ENCODE measurements at regions not wholly inside any gene's neighbourhood (a gene's known extent, or its start where the extent isn't known, plus 50 kb on each side); places are given as distances from the start of the nearest gene placed in this dataset.
"Not testable (repeated sequence)": the region's sequence is repeated elsewhere in the genome, so short reads cannot be mapped to it uniquely, and the experiment has no call there.

GRCh38 chr14:101090976-101091375 is 187.5 kb upstream of the RTL1 start:
- no peaks in the 10 kb centered on the region for H3K27me3 ChIP-seq (ENCODE audit: control insufficient read depth in 1 of 2, insufficient read depth in 2 of 2, low read length in 2 of 2)
- no peak overlapping the region for H3K27ac ChIP-seq (ENCODE audit: low read length)
- H3K9me3 ChIP-seq (ENCODE audit: control insufficient read depth in 2 of 2, low read length in 2 of 2) = peaks cover 0 to 2% of the 10 kb centered on the region in 2 donors
- no peaks in the 10 kb centered on the region for H3K4me1 ChIP-seq (ENCODE audit: control insufficient read depth, insufficient read depth, low read length)
- H3K36me3 ChIP-seq (ENCODE audit: control insufficient read depth in 2 of 2, insufficient read depth in 2 of 2, low read length in 2 of 2) = no peaks in the 10 kb centered on the region
- H3K4me3 ChIP-seq (ENCODE audit: low read length in 2 of 2) = no peak overlapping the region
- H3K9ac ChIP-seq (ENCODE audit: low read length in 2 of 2) = no peak overlapping the region

- H3K27me3 ChIP-seq (ENCODE audit: control insufficient read depth in 1 of 2, insufficient read depth in 2 of 2, low read length in 2 of 2) = not testable (repeated sequence)
Observed at GRCh38 chr14:101094916-101095315, 191.4 kb upstream of the RTL1 start.

GRCh38 chr14:101096551-101096950 is 193.0 kb upstream of the RTL1 start:
- Histone ChIP-seq H3K4me1 (ENCODE audit: control insufficient read depth, insufficient read depth, low read length) (no peaks in the 10 kb centered on the region), H3K27me3 (ENCODE audit: control insufficient read depth in 1 of 2, insufficient read depth in 2 of 2, low read length in 2 of 2) (no peaks in the 10 kb centered on the region), H3K9me3 (ENCODE audit: control insufficient read depth in 2 of 2, low read length in 2 of 2) (peaks cover 4 to 6% of the 10 kb centered on the region in 2 donors), H3K4me3 (ENCODE audit: low read length in 2 of 2) (no peak overlapping the region), H3K27ac (ENCODE audit: low read length) (no peak overlapping the region), H3K36me3 (ENCODE audit: control insufficient read depth in 2 of 2, insufficient read depth in 2 of 2, low read length in 2 of 2) (no peaks in the 10 kb centered on the region), H3K9ac (ENCODE audit: low read length in 2 of 2) (no peak overlapping the region)

More at GRCh38 chr14:101094916-101095315, 191.4 kb upstream of the RTL1 start:
- H3K4me1 ChIP-seq (ENCODE audit: control insufficient read depth, insufficient read depth, low read length); H3K4me3 ChIP-seq (ENCODE audit: low read length in 2 of 2); H3K36me3 ChIP-seq (ENCODE audit: control insufficient read depth in 2 of 2, insufficient read depth in 2 of 2, low read length in 2 of 2); H3K9me3 ChIP-seq (ENCODE audit: control insufficient read depth in 2 of 2, low read length in 2 of 2); H3K27ac ChIP-seq (ENCODE audit: low read length); H3K9ac ChIP-seq (ENCODE audit: low read length in 2 of 2): not testable (repeated sequence)

- Histone ChIP-seq H3K27me3 (ENCODE audit: control insufficient read depth in 1 of 2, insufficient read depth in 2 of 2, low read length in 2 of 2) (no peaks in the 10 kb centered on the region), H3K27ac (ENCODE audit: low read length) (no peak overlapping the region), H3K9ac (ENCODE audit: low read length in 2 of 2) (no peak overlapping the region), H3K4me1 (ENCODE audit: control insufficient read depth, insufficient read depth, low read length) (no peaks in the 10 kb centered on the region), H3K4me3 (ENCODE audit: low read length in 2 of 2) (no peak overlapping the region), H3K9me3 (ENCODE audit: control insufficient read depth in 2 of 2, low read length in 2 of 2) (peaks cover 4 to 6% of the 10 kb centered on the region in 2 donors), H3K36me3 (ENCODE audit: control insufficient read depth in 2 of 2, insufficient read depth in 2 of 2, low read length in 2 of 2) (no peaks in the 10 kb centered on the region)
Observed at GRCh38 chr14:101097109-101097793, 193.7 kb upstream of the RTL1 start.

GRCh38 chr14:101098177-101098576 is 194.7 kb upstream of the RTL1 start:
- H3K36me3 ChIP-seq (ENCODE audit: control insufficient read depth in 2 of 2, insufficient read depth in 2 of 2, low read length in 2 of 2) = no peaks in the 10 kb centered on the region
- no peak overlapping the region for H3K27ac ChIP-seq (ENCODE audit: low read length)
- no peaks in the 10 kb centered on the region for H3K27me3 ChIP-seq (ENCODE audit: control insufficient read depth in 1 of 2, insufficient read depth in 2 of 2, low read length in 2 of 2)
- no peak overlapping the region for H3K4me3 ChIP-seq (ENCODE audit: low read length in 2 of 2)
- H3K4me1 ChIP-seq (ENCODE audit: control insufficient read depth, insufficient read depth, low read length) = no peaks in the 10 kb centered on the region
- H3K9me3 ChIP-seq (ENCODE audit: control insufficient read depth in 2 of 2, low read length in 2 of 2) = peaks cover 4 to 6% of the 10 kb centered on the region in 2 donors
- no peak overlapping the region for H3K9ac ChIP-seq (ENCODE audit: low read length in 2 of 2)

- no peaks in the 10 kb centered on the region for H3K36me3 ChIP-seq (ENCODE audit: control insufficient read depth in 2 of 2, insufficient read depth in 2 of 2, low read length in 2 of 2)
- H3K9me3 ChIP-seq (ENCODE audit: control insufficient read depth in 2 of 2, low read length in 2 of 2) = peaks cover 4 to 6% of the 10 kb centered on the region in 2 donors
- no peaks in the 10 kb centered on the region for H3K27me3 ChIP-seq (ENCODE audit: control insufficient read depth in 1 of 2, insufficient read depth in 2 of 2, low read length in 2 of 2)
- no peak overlapping the region for H3K27ac ChIP-seq (ENCODE audit: low read length)
- H3K4me1 ChIP-seq (ENCODE audit: control insufficient read depth, insufficient read depth, low read length) = no peaks in the 10 kb centered on the region
- H3K9ac ChIP-seq (ENCODE audit: low read length in 2 of 2) = no peak overlapping the region
- H3K4me3 ChIP-seq (ENCODE audit: low read length in 2 of 2) = no peak overlapping the region
Observed at GRCh38 chr14:101098641-101099040, 195.1 kb upstream of the RTL1 start.

- Histone ChIP-seq H3K27me3 (ENCODE audit: control insufficient read depth in 1 of 2, insufficient read depth in 2 of 2, low read length in 2 of 2) (no peaks in the 10 kb centered on the region), H3K36me3 (ENCODE audit: control insufficient read depth in 2 of 2, insufficient read depth in 2 of 2, low read length in 2 of 2) (no peaks in the 10 kb centered on the region), H3K4me1 (ENCODE audit: control insufficient read depth, insufficient read depth, low read length) (no peaks in the 10 kb centered on the region), H3K9me3 (ENCODE audit: control insufficient read depth in 2 of 2, low read length in 2 of 2) (peaks cover 4 to 6% of the 10 kb centered on the region in 2 donors), H3K4me3 (ENCODE audit: low read length in 2 of 2) (no peak overlapping the region), H3K9ac (ENCODE audit: low read length in 2 of 2) (no peak overlapping the region), H3K27ac (ENCODE audit: low read length) (no peak overlapping the region)
Observed at GRCh38 chr14:101101456-101102056, 198.0 kb upstream of the RTL1 start.

- Histone ChIP-seq H3K36me3 (ENCODE audit: control insufficient read depth in 2 of 2, insufficient read depth in 2 of 2, low read length in 2 of 2) (no peaks in the 10 kb centered on the region), H3K9me3 (ENCODE audit: control insufficient read depth in 2 of 2, low read length in 2 of 2) (peaks cover 4 to 10% of the 10 kb centered on the region in 2 donors)
Observed at GRCh38 chr14:101102875-101103274, 199.4 kb upstream of the RTL1 start.

GRCh38 chr14:101103321-101103901 is 199.9 kb upstream of the RTL1 start:
- Histone ChIP-seq H3K27me3 (ENCODE audit: control insufficient read depth in 1 of 2, insufficient read depth in 2 of 2, low read length in 2 of 2) (no peaks in the 10 kb centered on the region), H3K4me3 (ENCODE audit: low read length in 2 of 2) (no peak overlapping the region), H3K9me3 (ENCODE audit: control insufficient read depth in 2 of 2, low read length in 2 of 2) (peaks cover 4 to 10% of the 10 kb centered on the region in 2 donors), H3K4me1 (ENCODE audit: control insufficient read depth, insufficient read depth, low read length) (no peaks in the 10 kb centered on the region), H3K36me3 (ENCODE audit: control insufficient read depth in 2 of 2, insufficient read depth in 2 of 2, low read length in 2 of 2) (no peaks in the 10 kb centered on the region), H3K9ac (ENCODE audit: low read length in 2 of 2) (no peak overlapping the region), H3K27ac (ENCODE audit: low read length) (no peak overlapping the region)

More at GRCh38 chr14:101102875-101103274, 199.4 kb upstream of the RTL1 start:
- Histone ChIP-seq H3K4me3 (ENCODE audit: low read length in 2 of 2) (no peak overlapping the region), H3K27me3 (ENCODE audit: control insufficient read depth in 1 of 2, insufficient read depth in 2 of 2, low read length in 2 of 2) (no peaks in the 10 kb centered on the region), H3K9ac (ENCODE audit: low read length in 2 of 2) (no peak overlapping the region), H3K4me1 (ENCODE audit: control insufficient read depth, insufficient read depth, low read length) (no peaks in the 10 kb centered on the region), H3K27ac (ENCODE audit: low read length) (no peak overlapping the region)

- H3K27me3 ChIP-seq (ENCODE audit: control insufficient read depth in 1 of 2, insufficient read depth in 2 of 2, low read length in 2 of 2) = no peaks in the 10 kb centered on the region
- H3K36me3 ChIP-seq (ENCODE audit: control insufficient read depth in 2 of 2, insufficient read depth in 2 of 2, low read length in 2 of 2) = no peaks in the 10 kb centered on the region
- H3K27ac ChIP-seq (ENCODE audit: low read length) = no peak overlapping the region
- no peak overlapping the region for H3K9ac ChIP-seq (ENCODE audit: low read length in 2 of 2)
- no peaks in the 10 kb centered on the region for H3K4me1 ChIP-seq (ENCODE audit: control insufficient read depth, insufficient read depth, low read length)
- H3K4me3 ChIP-seq (ENCODE audit: low read length in 2 of 2) = no peak overlapping the region
- peaks cover 4 to 10% of the 10 kb centered on the region in 2 donors for H3K9me3 ChIP-seq (ENCODE audit: control insufficient read depth in 2 of 2, low read length in 2 of 2)
Observed at GRCh38 chr14:101104485-101104884, 201.0 kb upstream of the RTL1 start.

GRCh38 chr14:101105045-101105444 is 201.5 kb upstream of the RTL1 start:
- Histone ChIP-seq H3K27ac (ENCODE audit: low read length) (no peak overlapping the region), H3K4me3 (ENCODE audit: low read length in 2 of 2) (no peak overlapping the region), H3K9ac (ENCODE audit: low read length in 2 of 2) (no peak overlapping the region), H3K4me1 (ENCODE audit: control insufficient read depth, insufficient read depth, low read length) (no peaks in the 10 kb centered on the region), H3K36me3 (ENCODE audit: control insufficient read depth in 2 of 2, insufficient read depth in 2 of 2, low read length in 2 of 2) (no peaks in the 10 kb centered on the region), H3K27me3 (ENCODE audit: control insufficient read depth in 1 of 2, insufficient read depth in 2 of 2, low read length in 2 of 2) (no peaks in the 10 kb centered on the region), H3K9me3 (ENCODE audit: control insufficient read depth in 2 of 2, low read length in 2 of 2) (peaks cover 4 to 10% of the 10 kb centered on the region in 2 donors)

All from stomach smooth muscle (tissue), 2 donors.